Hepatocyte (in vitro differentiated cells): ENCODE measurements at regions not wholly inside any gene's neighbourhood (a gene's known extent, or its start where the extent isn't known, plus 50 kb on each side); places are given as distances from the start of the nearest gene placed in this dataset.

Source experiments
- DNase-seq: peaks from one replicate; pipeline ENCODE4 v3.0.0-alpha.2; 2016; ENCODE audit warnings: low spot score
- H2AFZ ChIP-seq: fragments of 200-600 bp; sonication (generic); 2 replicates; pipeline ENCODE4 v1.6.0; 2016; ENCODE audit warnings: antibody characterized with exemption, mild to moderate bottlenecking
- H3K27ac ChIP-seq: fragments of 200-600 bp; sonication (generic); 2 replicates; pipeline ENCODE4 v1.5.1; 2016; ENCODE audit warnings: mild to moderate bottlenecking
- H3K27me3 ChIP-seq: fragments of 200-600 bp; sonication (generic); 2 replicates; pipeline ENCODE4 v1.6.1; 2016
- H3K36me3 ChIP-seq: fragments of 200-600 bp; sonication (generic); replicated peaks from 2 replicates; pipeline ENCODE4 v1.5.1; 2016; ENCODE audit warnings: low read depth; ENCODE audit not compliant: insufficient read depth
- H3K4me1 ChIP-seq: fragments of 200-600 bp; sonication (generic); 2 replicates; pipeline ENCODE4 v1.5.1; 2016; ENCODE audit warnings: mild to moderate bottlenecking, moderate library complexity; ENCODE audit not compliant: insufficient read depth
- H3K4me2 ChIP-seq: fragments of 200-600 bp; sonication (generic); 2 replicates; pipeline ENCODE4 v1.6.0; 2016
- H3K4me3 ChIP-seq: fragments of 200-600 bp; sonication (generic); 2 replicates; pipeline ENCODE4 v1.5.1; 2016; ENCODE audit warnings: mild to moderate bottlenecking
- H3K79me2 ChIP-seq: fragments of 200-600 bp; sonication (generic); 2 replicates; pipeline ENCODE4 v1.6.0; 2017; ENCODE audit warnings: mild to moderate bottlenecking
- H3K9me2 ChIP-seq: fragments of 200-600 bp; sonication (generic); replicated peaks from 2 replicates; pipeline ENCODE4 v1.6.0; 2017; ENCODE audit warnings: mild to moderate bottlenecking; ENCODE audit not compliant: insufficient read depth
- H3K9me3 ChIP-seq: fragments of 200-600 bp; sonication (generic); 2 replicates; pipeline ENCODE4 v1.5.1; 2016; ENCODE audit warnings: low read depth, mild to moderate bottlenecking
- H4K20me1 ChIP-seq: fragments of 200-600 bp; sonication (generic); 2 replicates; pipeline ENCODE4 v1.6.0; 2016; ENCODE audit warnings: mild to moderate bottlenecking; ENCODE audit not compliant: insufficient read depth, poor library complexity, severe bottlenecking
- CTCF ChIP-seq: fragments of 200-600 bp; sonication (generic); IDR thresholded peaks from 2 replicates; pipeline ENCODE4 v1.5.1; 2016; ENCODE audit warnings: antibody characterized with exemption, mild to moderate bottlenecking; ENCODE audit not compliant: poor library complexity
- EZH2 ChIP-seq: fragments of 200-600 bp; sonication (generic); IDR thresholded peaks from 2 replicates; pipeline ENCODE4 v1.6.1; 2016; ENCODE audit warnings: antibody characterized with exemption, mild to moderate bottlenecking, borderline replicate concordance
- EZH2phosphoT487 ChIP-seq: fragments of 200-600 bp; sonication (generic); IDR thresholded peaks from one replicate; pipeline ENCODE4 v1.6.1; 2018; ENCODE audit warnings: antibody characterized with exemption, mild to moderate bottlenecking, low read depth, moderate library complexity; ENCODE audit not compliant: unreplicated experiment, severe bottlenecking
- WGBS: methylation state at CpG from one replicate; pipeline ENCODE4 v1.1.6; 2016; ENCODE audit warnings: low lambda C conversion rate; ENCODE audit errors: missing lambda C conversion rate; 5-methylcytosine and 5-hydroxymethylcytosine counted together

GRCh38 chr4:20532871-20533870 lies 167.1 kb upstream of the PACRGL start:
- Histone ChIP-seq H3K9me2 (no peaks in the 10 kb centered on the region), H3K9me3 (no peaks in the 10 kb centered on the region), H3K27ac (no peak overlapping the region), H2AFZ (no peak overlapping the region), H3K4me2 (no peak overlapping the region), H3K36me3 (no peaks in the 10 kb centered on the region), H3K79me2 (no peaks in the 10 kb centered on the region), H3K4me3 (no peak overlapping the region), H3K27me3 (no peaks in the 10 kb centered on the region), H4K20me1 (no peaks in the 10 kb centered on the region), H3K4me1 (no peaks in the 10 kb centered on the region)
- no peak for DNase-seq
- TF ChIP-seq EZH2 (no peak), CTCF (no peak), EZH2phosphoT487 (no peak)
- 90% methylated on average over 5 of the region's 5 CpGs for WGBS

GRCh38 chr4:20538905-20539304 lies 161.4 kb upstream of the PACRGL start:
- DNase-seq: no peak
- no peaks in the 10 kb centered on the region for H3K79me2 ChIP-seq
- no peaks in the 10 kb centered on the region for H3K9me3 ChIP-seq
- H3K9me2 ChIP-seq: no peaks in the 10 kb centered on the region
- H3K27me3 ChIP-seq: no peaks in the 10 kb centered on the region
- 67% methylated on average over 5 of the region's 5 CpGs for WGBS
- no peak overlapping the region for H3K4me3 ChIP-seq
- H3K27ac ChIP-seq: no peak overlapping the region
- H3K4me2 ChIP-seq: no peak overlapping the region
- H4K20me1 ChIP-seq: no peaks in the 10 kb centered on the region
- H2AFZ ChIP-seq: no peak overlapping the region
- no peaks in the 10 kb centered on the region for H3K36me3 ChIP-seq
- TF ChIP-seq EZH2phosphoT487 (no peak), CTCF (no peak), EZH2 (no peak)
- no peaks in the 10 kb centered on the region for H3K4me1 ChIP-seq

- Histone ChIP-seq H2AFZ (no peak overlapping the region), H3K9me3 (no peaks in the 10 kb centered on the region), H3K4me3 (no peak overlapping the region), H3K27me3 (no peaks in the 10 kb centered on the region), H3K27ac (no peak overlapping the region), H4K20me1 (no peaks in the 10 kb centered on the region), H3K4me1 (no peaks in the 10 kb centered on the region), H3K36me3 (no peaks in the 10 kb centered on the region), H3K4me2 (no peak overlapping the region), H3K79me2 (no peaks in the 10 kb centered on the region), H3K9me2 (no peaks in the 10 kb centered on the region)
- TF ChIP-seq EZH2 (no peak), CTCF (no peak), EZH2phosphoT487 (no peak)
- 80% methylated on average over 2 of the region's 2 CpGs for WGBS
- no peak for DNase-seq
Measured at GRCh38 chr4:20543131-20543530, 157.1 kb upstream of the PACRGL start.
